ENCODE measurements at regions not wholly inside any gene's neighbourhood (a gene's known extent, or its start where the extent isn't known, plus 50 kb on each side); places are given as distances from the start of the nearest gene placed in this dataset.

DNA sequence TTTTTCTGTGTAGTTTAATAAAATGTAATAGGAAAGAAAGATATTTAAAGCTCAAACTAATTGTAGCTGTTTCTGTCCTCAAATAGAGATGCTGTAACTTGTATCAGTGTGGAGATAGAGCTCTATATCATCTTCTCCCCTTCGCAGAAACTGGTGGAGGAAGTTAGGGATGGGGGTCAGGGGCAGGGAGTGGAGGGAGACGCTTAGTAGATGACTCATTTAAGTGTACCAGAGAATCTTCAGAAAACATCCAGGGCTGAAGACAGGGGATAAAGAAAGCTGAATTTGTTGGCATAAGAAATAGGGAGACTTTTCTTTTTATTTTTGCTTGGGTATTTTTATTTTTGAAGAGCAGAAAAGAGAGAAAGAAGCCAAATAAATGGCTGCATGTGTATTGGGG lies 282.6 kb upstream of the DPYD start:
- DNase-seq (ENCODE audit: low read depth): peak; percentile 84

DNA sequence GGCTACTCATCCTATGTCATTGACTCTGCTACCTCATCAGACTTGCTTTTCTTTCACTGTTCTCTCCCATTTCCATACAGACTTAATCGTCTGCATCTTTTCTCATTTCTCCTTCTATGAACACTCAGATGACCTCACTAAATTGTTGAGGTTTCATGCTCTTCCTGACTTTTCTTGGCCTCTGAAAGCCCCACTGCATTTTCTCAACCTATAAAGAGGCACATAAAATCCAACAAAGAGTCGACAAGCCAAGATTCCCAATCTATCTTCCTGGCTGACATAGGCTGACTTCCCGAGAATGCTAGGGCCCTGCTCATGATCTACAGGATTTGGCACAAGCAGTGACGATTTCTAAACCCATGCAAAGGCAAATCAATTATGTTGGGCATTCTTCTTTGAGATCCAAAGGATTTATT lies 280.8 kb upstream of the DPYD start:
- DNase-seq (ENCODE audit: low read depth): peak; percentile 84

DNA sequence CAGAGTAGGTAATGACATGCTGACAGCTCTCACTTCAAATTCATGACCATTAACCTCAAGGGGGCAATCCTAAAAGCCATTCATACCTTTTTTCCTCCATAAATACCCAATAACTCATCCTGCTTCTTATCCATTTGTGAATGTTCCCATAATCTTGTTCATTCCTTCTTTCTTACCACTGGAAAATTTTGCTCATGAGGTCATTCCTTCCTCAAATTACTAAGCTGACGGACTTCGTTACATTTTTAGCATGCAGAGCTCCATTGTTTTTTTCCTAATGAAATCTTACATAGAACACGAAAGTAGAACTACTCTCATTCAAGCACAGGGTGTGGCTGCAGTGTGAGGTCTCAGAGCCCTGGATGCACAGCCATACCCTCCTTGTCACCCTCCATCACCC lies 276.5 kb upstream of the DPYD start:
- DNase-seq (ENCODE audit: low read depth): no peak

- DNase-seq (ENCODE audit: low read depth): peak; percentile 59
Observed at GRCh38 chr1:98196012-98196411, 275.2 kb upstream of the DPYD start.

DNA sequence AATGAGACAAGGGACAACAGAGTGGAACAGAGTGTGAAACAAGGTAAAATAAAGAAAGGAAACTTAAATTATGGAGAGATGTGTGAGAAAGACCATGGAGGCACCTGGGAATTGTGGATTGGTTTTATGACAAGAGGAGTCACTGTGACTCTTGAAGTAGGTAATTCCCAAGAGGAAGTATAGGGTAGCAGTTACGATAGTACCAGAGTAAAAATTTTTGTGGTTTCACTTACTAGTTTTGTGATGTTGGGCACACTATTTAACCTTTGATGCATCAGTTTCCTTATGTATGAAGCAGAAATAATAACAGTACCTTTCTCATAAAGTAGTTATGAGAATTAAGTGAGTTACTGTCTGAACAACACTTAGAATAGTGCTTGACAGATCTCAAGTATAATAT lies 267.9 kb upstream of the DPYD start:
- no peak for DNase-seq (ENCODE audit: low read depth)

DNA sequence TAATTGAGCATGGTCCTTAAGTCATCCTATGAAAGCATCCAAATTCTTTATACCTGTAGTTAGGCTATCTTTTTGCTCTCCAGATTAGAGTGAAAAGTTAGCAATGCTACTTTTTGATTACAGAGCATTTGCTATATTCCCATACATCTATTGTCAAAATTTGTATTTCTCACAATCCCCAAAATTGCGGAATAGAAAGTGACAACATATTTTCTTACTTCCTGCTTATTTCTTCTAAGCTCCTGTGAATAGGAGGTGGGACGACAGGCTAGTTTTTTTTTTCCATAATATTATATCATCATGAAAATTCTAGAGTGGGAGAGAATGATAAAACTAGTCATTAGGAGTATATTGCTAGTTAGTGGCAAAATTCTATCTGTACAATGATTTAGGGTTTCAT lies 264.0 kb upstream of the DPYD start:
- no peak for DNase-seq (ENCODE audit: low read depth)

DNA sequence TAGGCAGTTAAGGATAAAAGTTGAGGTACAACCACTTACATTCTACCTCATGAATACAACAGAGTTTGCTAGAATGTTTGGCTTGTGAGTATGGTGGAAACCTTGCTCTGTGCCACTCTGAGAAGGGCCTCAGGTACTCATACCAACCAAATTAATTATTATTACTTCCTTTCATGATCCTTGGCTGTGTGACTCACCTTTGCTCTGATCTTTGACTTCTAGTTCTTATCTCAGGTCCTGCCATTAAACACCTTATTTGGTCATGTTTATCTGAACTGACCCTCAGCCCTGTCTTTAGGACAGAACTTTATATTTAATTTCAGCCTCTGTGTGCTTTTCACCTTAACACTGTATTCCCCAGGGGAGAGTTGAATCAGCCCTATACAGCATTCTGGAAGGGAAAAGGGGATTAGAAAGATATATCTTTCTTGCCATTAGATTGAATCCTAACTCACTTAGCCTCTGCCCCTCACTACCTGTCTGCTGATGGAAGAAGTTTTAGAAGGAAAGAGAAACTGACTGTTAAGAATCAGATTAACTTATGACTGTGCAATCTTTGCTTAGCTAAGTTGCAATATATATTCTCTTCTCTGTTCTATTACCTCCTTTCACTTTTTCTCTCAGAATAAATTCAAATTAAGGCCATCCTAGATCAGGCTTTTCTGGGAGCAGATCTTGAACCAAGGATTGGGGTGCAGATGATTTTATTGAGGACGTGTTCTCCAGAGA lies 260.4 kb upstream of the DPYD start:
- no peak for DNase-seq (ENCODE audit: low read depth)

GRCh38 chr1:98179151-98179773 lies 258.4 kb upstream of the DPYD start:
- DNase-seq (ENCODE audit: low read depth): no peak

- DNase-seq (ENCODE audit: low read depth): peak; percentile 52
Observed at GRCh38 chr1:98177751-98178150, 256.9 kb upstream of the DPYD start.

- DNase-seq (ENCODE audit: low read depth): no peak
Observed at GRCh38 chr1:98176936-98177335, 256.1 kb upstream of the DPYD start.

DNA sequence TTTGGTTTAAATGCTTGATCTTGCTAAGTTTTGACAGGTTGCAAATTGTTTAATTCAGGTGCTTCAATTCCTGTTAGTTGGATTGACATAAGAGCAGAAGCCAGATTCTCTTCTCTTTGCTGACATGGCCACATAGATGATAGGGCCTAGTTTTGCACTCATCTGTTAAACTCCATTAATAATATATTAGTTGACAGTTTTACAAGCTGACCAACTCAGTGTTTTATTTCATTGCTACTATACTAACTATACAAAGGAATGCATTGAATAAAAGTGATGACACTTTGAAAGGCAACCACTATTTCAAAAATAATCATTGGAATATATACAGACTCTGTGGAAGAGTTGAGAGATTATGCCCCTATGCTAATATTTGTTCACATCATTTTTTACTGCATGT lies 255.6 kb upstream of the DPYD start:
- DNase-seq (ENCODE audit: low read depth): no peak

DNA sequence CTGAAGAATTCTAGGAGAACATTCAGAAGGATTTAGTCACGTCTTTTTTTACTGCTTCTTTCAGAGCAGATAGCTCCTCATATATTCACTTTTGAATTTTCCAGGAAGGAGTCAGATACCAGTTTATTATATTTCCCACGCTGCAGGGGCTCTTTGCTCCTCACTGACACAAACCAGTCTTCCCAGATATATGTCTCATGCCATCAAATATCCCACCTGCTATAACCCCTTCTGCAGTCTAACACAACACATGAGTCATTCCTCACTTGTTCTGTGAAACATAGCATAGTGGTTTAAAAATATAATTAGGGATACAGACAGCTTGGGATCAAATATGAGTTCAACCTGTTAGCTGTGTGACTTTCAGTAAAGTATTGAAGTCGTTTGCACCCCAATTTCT lies 251.7 kb upstream of the DPYD start:
- peak; percentile 19 for DNase-seq (ENCODE audit: low read depth)

DNA sequence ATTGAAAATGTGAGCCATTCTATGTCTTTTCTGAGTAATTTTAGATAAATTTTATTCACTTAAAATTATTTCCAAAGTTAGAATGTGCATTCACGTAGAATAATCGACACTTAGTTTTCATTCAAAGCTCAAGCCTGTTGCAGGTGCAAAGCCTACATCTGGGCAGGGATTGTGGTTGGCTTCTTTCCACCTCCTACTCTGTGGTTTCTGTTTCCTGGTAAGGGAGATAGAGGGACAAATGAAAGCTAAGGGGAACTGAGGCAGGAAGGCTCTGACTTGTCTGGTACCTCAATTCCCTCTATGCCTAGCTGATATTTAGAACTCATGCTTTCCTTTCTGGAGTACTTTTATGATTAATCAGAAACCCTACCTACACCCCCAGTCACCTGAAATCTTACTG lies 251.2 kb upstream of the DPYD start:
- no peak for DNase-seq (ENCODE audit: low read depth)

GRCh38 chr1:98164509-98164908 lies 243.7 kb upstream of the DPYD start:
- DNase-seq (ENCODE audit: low read depth): no peak

DNA sequence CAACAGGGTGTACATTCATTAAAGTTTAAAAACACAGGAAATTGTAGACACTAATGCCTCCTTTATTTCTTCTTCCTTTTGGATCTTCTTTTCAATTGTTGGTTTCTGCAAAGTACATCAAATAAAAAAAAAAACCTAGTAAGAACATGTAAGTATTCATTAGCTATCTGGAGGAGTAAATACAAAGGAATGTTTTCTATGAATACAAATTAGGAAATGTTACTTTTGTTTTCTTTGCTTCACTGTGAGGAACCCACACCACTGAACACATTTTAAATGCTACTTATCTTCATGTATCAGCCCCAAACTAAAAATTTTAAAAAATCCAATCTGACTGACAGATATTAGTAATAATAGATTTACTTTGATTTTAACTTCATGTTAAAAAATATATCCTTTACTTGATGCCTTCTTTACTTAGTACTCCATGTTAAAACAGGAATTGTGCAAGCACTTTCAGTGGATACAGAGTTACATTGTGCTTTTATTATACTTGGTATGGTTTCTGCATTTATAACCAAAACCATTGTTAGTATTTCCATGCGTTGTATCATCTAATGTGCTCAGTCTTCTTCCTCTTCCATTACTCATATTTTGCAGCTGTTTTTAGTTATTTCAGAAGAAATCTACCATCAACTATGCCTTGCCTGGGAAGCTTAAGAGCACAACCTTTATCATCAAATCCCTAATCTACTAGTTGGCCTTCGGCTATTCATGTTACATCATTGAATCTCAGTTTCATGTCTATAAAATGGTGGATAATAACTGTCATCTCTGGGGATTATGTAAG lies 236.9 kb upstream of the DPYD start:
- peak; percentile 34 for DNase-seq (ENCODE audit: low read depth)

DNA sequence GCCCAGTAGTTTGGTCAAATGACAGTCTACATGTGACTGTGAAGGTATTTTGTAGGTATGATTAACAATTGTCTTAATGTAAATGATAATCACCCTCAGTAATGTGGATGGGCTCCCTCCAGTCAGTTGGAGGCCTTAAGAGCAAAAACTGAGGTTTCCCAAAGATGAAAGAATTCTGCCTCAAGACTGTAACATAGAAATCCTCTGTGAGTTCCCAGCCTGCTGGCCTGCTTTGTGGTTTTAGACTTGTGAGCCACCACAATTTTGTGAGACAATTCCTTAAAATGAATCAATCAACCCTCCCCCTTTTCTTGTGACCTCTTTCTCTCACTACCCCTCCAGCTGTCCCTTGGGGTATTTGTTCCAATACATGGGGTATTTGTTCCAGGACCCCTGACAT lies 226.4 kb upstream of the DPYD start:
- DNase-seq (ENCODE audit: low read depth): peak; percentile 30

GRCh38 chr1:98145655-98146054 lies 224.8 kb upstream of the DPYD start:
- no peak for DNase-seq (ENCODE audit: low read depth)

DNA sequence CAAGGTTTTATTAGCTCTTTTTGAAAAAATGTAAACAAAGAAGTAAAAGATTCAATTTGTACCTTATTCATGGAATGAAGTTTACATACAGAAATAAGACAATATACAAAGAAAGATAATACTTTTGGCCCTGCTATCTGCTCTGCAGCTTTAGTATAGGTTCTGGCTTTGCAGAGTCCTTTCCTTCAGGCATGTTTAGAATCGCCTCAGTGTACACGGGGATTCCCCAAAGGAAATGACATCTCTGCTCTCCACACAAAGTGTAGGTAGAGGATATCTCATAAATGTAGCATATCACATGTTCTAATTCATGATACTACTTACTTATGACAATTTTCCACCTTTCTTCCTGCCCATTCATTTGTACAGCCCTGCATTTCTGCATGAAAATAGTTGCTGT lies 222.6 kb upstream of the DPYD start:
- peak; percentile 28 for DNase-seq (ENCODE audit: low read depth)

- DNase-seq (ENCODE audit: low read depth): no peak
Observed at GRCh38 chr1:98133131-98133530, 212.3 kb upstream of the DPYD start.

- DNase-seq (ENCODE audit: low read depth): peak; percentile 30
Observed at GRCh38 chr1:98130408-98130807, 209.6 kb upstream of the DPYD start.

- no peak for DNase-seq (ENCODE audit: low read depth)
Observed at GRCh38 chr1:98129491-98129890, 208.7 kb upstream of the DPYD start.

- no peak for DNase-seq (ENCODE audit: low read depth)
Observed at GRCh38 chr1:98126740-98127139, 205.9 kb upstream of the DPYD start.

DNA sequence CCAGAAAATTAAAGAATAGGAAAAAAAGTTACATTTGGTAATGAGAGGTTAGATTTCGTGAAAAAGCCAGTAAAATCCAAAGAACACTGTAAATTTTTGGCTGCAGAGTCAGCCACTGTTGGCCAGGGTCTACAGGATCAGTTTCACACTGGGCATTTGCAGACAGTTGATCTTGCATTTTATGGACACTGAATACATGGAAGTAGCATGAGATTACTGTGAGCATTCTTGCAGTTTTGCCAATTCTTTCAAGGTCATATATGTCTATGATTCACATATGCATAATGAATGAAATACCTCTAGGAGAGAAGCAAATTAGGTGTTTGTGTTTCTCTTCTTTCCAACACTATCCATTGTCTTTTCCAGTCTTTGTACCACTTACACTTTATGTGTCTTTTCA lies 200.8 kb upstream of the DPYD start:
- DNase-seq (ENCODE audit: low read depth): peak; percentile 63
